Loucy (cell line): ENCODE measurements at regions not wholly inside any gene's neighbourhood (a gene's known extent, or its start where the extent isn't known, plus 50 kb on each side); places are given as distances from the start of the nearest gene placed in this dataset.

Experiments
- H2AFZ ChIP-seq: fragments of 200-600 bp; sonication (generic); 2 replicates; pipeline ENCODE4 v1.6.0; 2016; ENCODE audit warnings: antibody characterized with exemption, mild to moderate bottlenecking, low read length, moderate library complexity
- H3F3A ChIP-seq: fragments of 200-600 bp; 2 replicates; pipeline ENCODE4 v1.6.0; 2016; ENCODE audit warnings: antibody characterized with exemption, low read depth, mild to moderate bottlenecking
- H3K27me3 ChIP-seq: fragments of 200-600 bp; sonication (generic); 2 replicates; pipeline ENCODE4 v1.6.1; 2014; ENCODE audit warnings: low read length, mild to moderate bottlenecking; ENCODE audit not compliant: insufficient read depth, poor library complexity, severe bottlenecking
- H3K36me3 ChIP-seq: fragments of 200-600 bp; sonication (generic); 2 replicates; pipeline ENCODE4 v1.6.1; 2016; ENCODE audit warnings: low read length; ENCODE audit not compliant: insufficient read depth
- H3K4me1 ChIP-seq: fragments of 200-600 bp; sonication (generic); 2 replicates; pipeline ENCODE4 v1.5.1; 2014; ENCODE audit warnings: low read length, mild to moderate bottlenecking; ENCODE audit not compliant: insufficient read depth, poor library complexity, severe bottlenecking
- H3K4me2 ChIP-seq: fragments of 200-600 bp; sonication (generic); 2 replicates; pipeline ENCODE4 v1.6.0; 2014; ENCODE audit warnings: antibody characterized with exemption, low read length, low read depth, mild to moderate bottlenecking; ENCODE audit not compliant: poor library complexity, severe bottlenecking
- H3K4me3 ChIP-seq: fragments of 200-600 bp; sonication (generic); 2 replicates; pipeline ENCODE4 v1.5.1; 2014; ENCODE audit warnings: low read length, mild to moderate bottlenecking, mixed read lengths; ENCODE audit not compliant: poor library complexity, severe bottlenecking
- H3K79me2 ChIP-seq: fragments of 200-600 bp; sonication (generic); 2 replicates; pipeline ENCODE4 v1.6.1; 2014; ENCODE audit warnings: low read length; ENCODE audit not compliant: insufficient read depth
- H3K9ac ChIP-seq: fragments of 200-600 bp; sonication (generic); 2 replicates; pipeline ENCODE4 v1.6.0; 2014; ENCODE audit warnings: mild to moderate bottlenecking, low read depth, low read length, moderate library complexity; ENCODE audit not compliant: poor library complexity, severe bottlenecking
- H3K9me2 ChIP-seq: fragments of 200-600 bp; sonication (generic); replicated peaks from 2 replicates; pipeline ENCODE4 v1.6.1; 2016; ENCODE audit warnings: low read depth, low read length, mixed read lengths
- H3K9me3 ChIP-seq: fragments of 200-600 bp; sonication (generic); 2 replicates; pipeline ENCODE4 v1.6.1; 2014; ENCODE audit warnings: mild to moderate bottlenecking, antibody characterized with exemption, low read length, low read depth; ENCODE audit not compliant: insufficient read depth
- H4K20me1 ChIP-seq: fragments of 200-600 bp; sonication (generic); 2 replicates; pipeline ENCODE4 v1.6.0; 2014; ENCODE audit warnings: antibody characterized with exemption, low read length, mild to moderate bottlenecking; ENCODE audit not compliant: insufficient read depth, poor library complexity, severe bottlenecking
- CTCF ChIP-seq: fragments of 200-600 bp; sonication (generic); conservative IDR thresholded peaks from 2 replicates; pipeline ENCODE4 v1.5.1; 2014; ENCODE audit warnings: mild to moderate bottlenecking, antibody characterized with exemption, low read length
- EZH2phosphoT487 ChIP-seq: fragments of 200-600 bp; IDR thresholded peaks from 2 replicates; pipeline ENCODE4 v1.6.1; 2018; ENCODE audit warnings: antibody characterized with exemption, mild to moderate bottlenecking, moderate library complexity, borderline replicate concordance

GRCh38 chr10:126836009-126836408, 69.2 kb upstream of the DOCK1 start:
- Histone ChIP-seq H2AFZ (no peak overlapping the region), H3K9ac (no peak overlapping the region), H3K27me3 (no peaks in the 10 kb centered on the region), H3K4me2 (no peak overlapping the region), H3K9me3 (no peaks in the 10 kb centered on the region; the same call in 1 of the 2 replicates), H3K36me3 (no peaks in the 10 kb centered on the region), H3K9me2 (no peaks in the 10 kb centered on the region), H3K4me3 (no peak overlapping the region), H3K4me1 (no peaks in the 10 kb centered on the region), H3K79me2 (no peaks in the 10 kb centered on the region), H3F3A (no peaks in the 10 kb centered on the region), H4K20me1 (no peaks in the 10 kb centered on the region)
- no peak for TF ChIP-seq CTCF
- no peak for TF ChIP-seq EZH2phosphoT487

GRCh38 chr10:126838316-126838715, 66.9 kb upstream of the DOCK1 start:
- Histone ChIP-seq H3K4me2 (no peak overlapping the region), H4K20me1 (no peaks in the 10 kb centered on the region), H3K9me2 (no peaks in the 10 kb centered on the region), H3K27me3 (no peaks in the 10 kb centered on the region), H3K9me3 (no peaks in the 10 kb centered on the region; the same call in 1 of the 2 replicates), H3F3A (no peaks in the 10 kb centered on the region), H3K79me2 (no peaks in the 10 kb centered on the region), H3K4me1 (no peaks in the 10 kb centered on the region), H3K36me3 (no peaks in the 10 kb centered on the region), H3K9ac (no peak overlapping the region), H2AFZ (no peak overlapping the region), H3K4me3 (no peak overlapping the region)
- TF ChIP-seq EZH2phosphoT487: no peak
- TF ChIP-seq CTCF: no peak

GRCh38 chr10:126839094-126839761, 66.0 kb upstream of the DOCK1 start:
- TF ChIP-seq CTCF: no peak
- no peak for TF ChIP-seq EZH2phosphoT487
- H3K9me3 ChIP-seq: no peaks in the 10 kb centered on the region; the same call in 1 of the 2 replicates
- no peaks in the 10 kb centered on the region for H3K79me2 ChIP-seq
- H3K4me3 ChIP-seq: no peak overlapping the region
- no peaks in the 10 kb centered on the region for H3K27me3 ChIP-seq
- H3K4me1 ChIP-seq: no peaks in the 10 kb centered on the region
- H4K20me1 ChIP-seq: no peaks in the 10 kb centered on the region
- no peaks in the 10 kb centered on the region for H3F3A ChIP-seq
- no peak overlapping the region for H3K9ac ChIP-seq
- no peaks in the 10 kb centered on the region for H3K9me2 ChIP-seq
- H3K36me3 ChIP-seq: no peaks in the 10 kb centered on the region
- no peak overlapping the region for H3K4me2 ChIP-seq
- no peak overlapping the region for H2AFZ ChIP-seq
